SK-N-SH treated with all-trans-retinoic acid at 6 μM for 48 hours (cell line): ENCODE measurements at regions not wholly inside any gene's neighbourhood (a gene's known extent, or its start where the extent isn't known, plus 50 kb on each side); places are given as distances from the start of the nearest gene placed in this dataset.

ENCODE experiments used
- TOX ChIP-seq: fragments of 250-450 bp; sonication (Bioruptor Pico); IDR thresholded peaks from 2 replicates; pipeline ENCODE4 v1.8.0; 2021; ENCODE audit warnings: mild to moderate bottlenecking, moderate library complexity, borderline replicate concordance
- ZNF70 ChIP-seq: fragments of 450-650 bp; formaldehyde crosslinking; IDR thresholded peaks from 2 replicates; pipeline ENCODE4 v1.5.0; 2020; ENCODE audit warnings: mild to moderate bottlenecking, moderate library complexity

DNA sequence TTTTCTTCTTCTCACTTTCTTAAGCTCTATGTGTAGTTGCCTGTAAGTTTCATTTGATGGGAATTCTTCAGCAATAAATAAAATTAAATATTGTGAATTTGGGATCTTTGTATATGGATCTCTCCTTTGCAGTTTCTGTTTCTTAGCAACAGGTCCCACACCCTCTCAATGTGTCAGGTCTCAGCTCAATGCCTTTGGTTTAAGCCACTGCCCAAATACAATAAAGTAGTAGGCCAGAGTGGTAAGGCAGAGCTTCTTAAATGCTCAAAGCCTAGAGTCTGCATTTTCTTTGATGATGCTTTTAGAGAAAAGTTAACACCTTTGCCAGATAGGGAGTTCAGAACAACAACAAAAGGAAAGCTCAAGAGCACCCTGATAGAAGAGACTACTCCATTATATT is 343.7 kb downstream of the NSUN3 start:
- TF ChIP-seq TOX (CRISPR knock-in tag), result no peak
- no peak for TF ChIP-seq ZNF70
